ENCODE measurements at regions not wholly inside any gene's neighbourhood (a gene's known extent, or its start where the extent isn't known, plus 50 kb on each side); places are given as distances from the start of the nearest gene placed in this dataset.

DNA sequence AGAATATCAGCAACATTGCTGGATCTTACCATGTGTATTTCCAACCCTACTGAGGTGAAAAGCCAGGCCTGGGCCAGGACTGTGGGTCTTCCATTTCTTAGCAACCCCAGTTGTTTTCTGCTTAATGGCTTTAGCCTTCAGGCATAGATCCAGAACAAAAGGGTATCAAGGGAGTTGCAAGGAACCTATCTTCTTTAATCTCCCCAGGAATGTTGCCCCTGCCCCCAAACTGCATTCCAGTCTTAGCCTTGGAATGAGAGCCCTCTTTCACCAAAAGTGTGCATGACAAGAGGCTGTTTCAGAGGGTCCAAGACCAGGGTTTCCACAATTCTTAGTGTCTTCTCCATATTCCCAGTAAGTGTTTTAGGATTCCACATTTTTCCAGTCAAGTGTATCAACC, 87.9 kb upstream of the SOX13 start:
- TF ChIP-seq, protein P1, sequence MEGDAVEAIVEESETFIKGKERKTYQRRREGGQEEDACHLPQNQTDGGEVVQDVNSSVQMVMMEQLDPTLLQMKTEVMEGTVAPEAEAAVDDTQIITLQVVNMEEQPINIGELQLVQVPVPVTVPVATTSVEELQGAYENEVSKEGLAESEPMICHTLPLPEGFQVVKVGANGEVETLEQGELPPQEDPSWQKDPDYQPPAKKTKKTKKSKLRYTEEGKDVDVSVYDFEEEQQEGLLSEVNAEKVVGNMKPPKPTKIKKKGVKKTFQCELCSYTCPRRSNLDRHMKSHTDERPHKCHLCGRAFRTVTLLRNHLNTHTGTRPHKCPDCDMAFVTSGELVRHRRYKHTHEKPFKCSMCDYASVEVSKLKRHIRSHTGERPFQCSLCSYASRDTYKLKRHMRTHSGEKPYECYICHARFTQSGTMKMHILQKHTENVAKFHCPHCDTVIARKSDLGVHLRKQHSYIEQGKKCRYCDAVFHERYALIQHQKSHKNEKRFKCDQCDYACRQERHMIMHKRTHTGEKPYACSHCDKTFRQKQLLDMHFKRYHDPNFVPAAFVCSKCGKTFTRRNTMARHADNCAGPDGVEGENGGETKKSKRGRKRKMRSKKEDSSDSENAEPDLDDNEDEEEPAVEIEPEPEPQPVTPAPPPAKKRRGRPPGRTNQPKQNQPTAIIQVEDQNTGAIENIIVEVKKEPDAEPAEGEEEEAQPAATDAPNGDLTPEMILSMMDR (IDR thresholded peaks at IDR 0.05) = no peak
- TF ChIP-seq POLR2A (IDR thresholded peaks at IDR 0.05) = no peak

All from tibial nerve (tissue), 3 donors.